GM19455 (cell line): ENCODE measurements at regions not wholly inside any gene's neighbourhood (a gene's known extent, or its start where the extent isn't known, plus 50 kb on each side); places are given as distances from the start of the nearest gene placed in this dataset.

ENCODE experiments used
- ATAC-seq: cut with Tn5 transposase; IDR thresholded peaks from one replicate; pipeline ENCODE4 v1.9.1; 2021; ENCODE audit not compliant: unreplicated experiment

- ATAC-seq = no peak
Measured at GRCh38 chr5:6198531-6198930, 179.8 kb downstream of the MED10 start.

GRCh38 chr5:6197427-6197826, 180.9 kb downstream of the MED10 start:
- ATAC-seq = no peak

DNA sequence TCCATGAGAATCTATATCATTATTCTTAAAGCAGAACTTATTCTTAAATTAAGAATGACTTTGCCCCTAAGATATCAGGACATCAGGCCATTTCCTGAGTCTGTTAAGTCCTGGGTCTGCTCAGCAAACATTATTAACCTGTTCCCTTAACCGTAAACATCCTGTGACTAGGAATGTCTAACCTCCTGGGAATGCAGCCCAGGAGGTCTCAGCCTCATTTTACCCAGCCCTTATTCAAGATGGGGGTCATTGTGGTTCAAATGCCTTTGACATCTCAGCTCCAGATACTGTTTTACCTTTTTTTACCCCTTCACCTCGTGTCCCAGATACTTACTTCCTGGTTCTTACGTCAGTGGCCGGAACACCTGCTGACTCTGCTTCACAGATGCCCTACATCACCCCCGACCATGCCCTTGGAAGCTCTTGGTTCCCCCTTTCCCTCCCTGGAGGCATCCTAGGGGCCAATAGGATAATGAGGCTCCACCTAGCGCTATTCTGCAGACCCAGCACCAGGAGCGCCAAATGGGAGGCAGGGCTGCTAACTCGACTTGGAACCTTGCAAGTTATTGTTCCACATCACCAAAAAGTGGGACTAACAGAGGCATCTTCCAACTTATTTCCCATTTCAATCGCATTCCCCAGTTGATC, 182.5 kb downstream of the MED10 start:
- no peak for ATAC-seq

DNA sequence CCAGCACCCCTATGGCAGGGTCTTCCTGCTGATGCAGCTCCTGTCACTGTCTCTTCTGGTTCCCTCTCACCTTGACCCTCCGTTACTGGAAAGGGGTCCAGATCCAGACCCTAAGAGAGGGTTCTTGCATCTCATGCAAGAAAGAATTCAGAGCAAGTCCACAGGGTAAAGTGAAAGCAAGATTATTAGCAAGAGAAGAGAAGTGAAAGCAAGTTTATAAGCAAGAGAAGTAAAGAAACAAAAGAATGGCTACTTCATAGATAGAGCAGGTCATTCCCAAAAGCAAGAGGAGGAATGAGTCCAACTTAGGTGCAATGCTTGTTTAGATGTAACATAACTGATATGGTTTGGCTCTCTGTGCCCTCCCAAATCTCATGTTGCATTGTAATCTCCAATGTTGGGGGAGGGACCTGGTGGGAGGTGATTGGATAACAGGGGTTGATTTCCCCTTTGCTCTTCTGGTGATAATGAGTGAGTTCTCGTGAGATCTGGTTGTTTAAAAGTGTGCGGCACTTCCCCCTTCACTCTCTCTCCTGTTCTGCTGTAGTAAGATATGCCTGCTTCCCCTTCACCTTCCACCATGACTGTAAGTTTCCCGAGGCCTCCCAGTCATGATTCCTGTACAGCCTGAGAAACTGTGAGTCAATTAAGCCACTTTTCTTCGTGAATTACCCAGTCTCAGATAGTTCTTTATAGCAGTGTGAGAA, 183.3 kb downstream of the MED10 start:
- peak; percentile 60 for ATAC-seq

DNA sequence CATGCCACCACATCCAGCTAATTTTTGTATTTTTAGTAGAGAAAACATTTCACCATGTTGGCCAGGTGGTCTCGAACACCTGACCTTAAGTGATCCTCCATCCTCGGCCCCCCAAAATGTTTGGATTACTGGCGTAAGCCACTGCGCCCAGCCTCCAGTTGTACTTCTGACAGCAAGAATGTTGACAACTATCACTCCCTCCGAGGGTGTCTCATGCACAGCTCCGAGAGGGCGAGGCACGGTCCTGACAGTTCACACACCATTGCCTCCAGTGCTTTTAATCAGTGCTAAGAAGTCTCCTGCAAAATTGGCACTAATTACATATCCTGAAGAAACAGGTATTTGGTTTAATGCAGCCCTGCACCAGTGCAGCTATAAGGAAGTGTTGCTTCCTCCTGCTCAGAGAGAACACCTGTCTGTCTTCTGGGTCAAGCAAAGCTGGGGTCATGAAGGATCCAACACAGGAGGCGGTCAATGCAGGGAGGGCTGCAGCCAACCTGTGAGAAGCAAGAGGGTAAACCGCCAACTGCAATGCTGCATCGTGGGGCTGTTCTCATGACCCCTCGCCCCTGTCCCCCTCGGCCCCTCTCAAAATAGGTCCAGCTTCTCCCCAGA, 184.0 kb downstream of the MED10 start:
- no peak for ATAC-seq

GRCh38 chr5:6193310-6193709, 185.0 kb downstream of the MED10 start:
- ATAC-seq = no peak

DNA sequence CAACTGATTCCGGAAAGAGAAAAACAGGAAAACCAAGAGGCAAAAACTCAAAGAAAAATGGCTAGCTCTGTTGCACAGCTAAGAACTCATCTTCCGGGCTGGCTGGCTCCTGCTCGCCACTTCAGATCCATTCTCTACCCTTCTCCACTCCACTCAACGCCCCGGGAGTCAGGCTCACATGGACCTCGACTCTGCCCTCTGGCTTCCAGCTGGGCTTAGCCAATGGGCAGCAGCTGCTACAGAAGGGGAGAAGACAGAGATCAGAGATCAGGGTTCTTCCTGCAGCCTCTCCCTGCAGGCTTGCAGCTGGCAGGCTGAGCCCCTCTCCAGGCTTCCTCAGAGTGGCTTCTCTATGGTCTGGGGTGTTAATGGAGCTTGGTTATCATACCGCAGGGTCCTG, 187.5 kb downstream of the MED10 start:
- no peak for ATAC-seq

GRCh38 chr5:6188976-6189375, 189.4 kb downstream of the MED10 start:
- no peak for ATAC-seq

DNA sequence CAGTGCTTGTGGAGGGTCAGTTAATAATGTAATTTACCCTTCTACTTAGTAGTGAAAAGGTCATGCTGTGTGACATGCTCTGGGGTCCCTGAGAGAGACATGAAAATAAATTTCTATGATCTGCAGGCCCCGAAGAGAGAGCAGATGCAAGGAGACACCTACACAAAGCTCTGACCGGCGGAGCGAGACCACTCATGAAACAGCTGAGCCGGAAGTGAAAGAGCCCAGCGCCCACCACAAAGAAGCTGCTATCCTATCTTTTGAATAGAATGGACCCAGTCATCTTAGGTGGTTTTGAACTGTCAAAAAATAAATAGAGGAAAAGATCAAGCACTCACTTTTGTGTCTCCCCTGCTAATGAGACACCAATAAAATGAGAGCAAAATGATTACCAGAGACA, 190.0 kb downstream of the MED10 start:
- ATAC-seq = peak; percentile 96

DNA sequence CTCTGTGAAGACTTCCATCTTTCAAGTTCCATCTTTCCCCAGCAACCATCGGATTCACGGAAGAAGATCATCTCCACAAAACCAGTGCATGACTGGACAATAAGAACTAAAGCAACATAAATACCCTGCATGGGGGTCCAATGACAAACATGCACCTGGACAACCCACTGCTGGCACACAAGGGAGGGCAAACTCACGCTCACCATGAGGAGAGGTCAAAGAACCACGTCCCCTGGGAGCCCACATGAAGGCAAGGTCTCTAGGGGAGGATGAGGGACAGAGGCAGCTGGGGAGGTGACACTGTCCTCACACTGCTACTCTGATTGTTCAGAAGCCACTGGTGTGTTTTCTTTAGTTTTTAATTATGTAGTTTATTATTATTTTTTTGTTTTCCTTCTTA, 190.8 kb downstream of the MED10 start:
- ATAC-seq = no peak

GRCh38 chr5:6185574-6185973, 192.8 kb downstream of the MED10 start:
- ATAC-seq = no peak

DNA sequence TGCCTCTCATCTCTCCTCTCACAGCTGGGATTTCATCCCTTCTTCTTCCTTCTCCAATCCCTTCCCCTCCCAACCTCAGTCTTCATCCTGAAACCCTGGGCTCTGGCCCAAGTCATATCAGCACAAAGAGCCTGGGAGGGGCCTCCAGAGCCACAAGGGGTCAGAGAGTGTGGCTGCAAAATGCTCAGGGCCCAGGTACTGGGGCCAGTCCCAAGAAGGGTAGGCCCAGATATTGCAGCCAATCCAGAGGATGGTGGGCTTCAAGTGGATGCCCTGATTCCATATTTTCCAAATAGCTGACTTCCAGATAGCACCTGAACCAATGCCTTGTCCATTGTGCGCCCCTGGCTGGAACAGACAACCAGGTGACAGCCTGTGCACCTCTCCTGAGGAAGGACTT, 193.9 kb downstream of the MED10 start:
- no peak for ATAC-seq

- no peak for ATAC-seq
Measured at GRCh38 chr5:6183391-6184390, 194.7 kb downstream of the MED10 start.

DNA sequence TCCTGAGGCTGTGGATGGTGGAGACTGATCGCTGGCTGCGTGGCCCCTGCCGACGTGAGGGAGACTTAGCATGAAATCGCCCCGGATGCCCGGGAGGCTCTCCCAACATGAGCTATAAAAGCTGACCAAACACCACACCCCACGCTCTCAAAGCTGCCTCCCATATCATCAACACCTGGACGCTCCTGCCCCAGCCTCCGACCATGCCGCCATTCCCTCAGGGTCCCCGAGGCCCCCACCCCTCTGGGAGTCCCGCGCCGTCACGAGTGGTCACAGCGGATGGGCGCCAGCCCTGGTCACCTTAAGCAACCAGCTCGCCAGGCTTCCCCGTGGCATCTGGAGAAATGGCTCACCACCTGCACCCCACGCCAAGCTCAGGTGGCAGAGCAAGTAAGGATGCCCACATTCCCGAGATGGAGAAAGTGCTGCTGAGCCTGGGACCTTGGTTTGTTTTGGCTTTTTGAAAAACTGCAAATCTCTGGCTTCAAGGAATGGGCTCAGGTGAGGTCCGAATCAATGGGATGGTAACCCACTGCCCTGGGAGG, 196.0 kb downstream of the MED10 start:
- no peak for ATAC-seq

GRCh38 chr5:6181871-6182270, 196.5 kb downstream of the MED10 start:
- ATAC-seq = no peak

DNA sequence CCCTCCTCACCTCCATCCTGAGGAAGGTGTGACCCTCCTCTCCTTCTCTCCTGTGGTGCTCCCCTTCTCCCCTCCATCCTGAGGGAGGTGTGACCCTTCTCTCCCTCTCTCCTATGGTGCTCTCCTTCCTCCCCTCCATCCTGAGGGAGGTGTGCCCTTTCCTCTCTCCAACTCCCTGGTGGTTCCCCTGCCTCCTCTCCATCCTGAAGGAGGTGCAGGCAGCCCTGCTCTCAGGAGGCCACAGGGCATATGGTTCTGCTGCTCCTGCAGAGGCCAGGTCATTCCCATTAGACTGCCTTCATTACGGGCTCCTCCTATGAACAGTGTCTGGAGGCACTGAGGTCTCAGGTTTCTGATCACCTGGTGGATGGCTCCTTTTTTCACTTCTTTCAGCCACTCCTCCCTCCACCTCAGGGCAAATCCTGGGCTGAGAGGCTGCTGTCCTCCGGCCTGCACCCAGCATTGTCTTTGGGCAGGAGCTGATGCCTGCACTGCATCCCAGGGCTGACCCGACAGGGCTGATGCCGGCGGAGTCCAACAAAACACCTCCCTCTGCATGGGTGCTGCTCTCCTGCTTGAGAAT, 197.1 kb downstream of the MED10 start:
- no peak for ATAC-seq

DNA sequence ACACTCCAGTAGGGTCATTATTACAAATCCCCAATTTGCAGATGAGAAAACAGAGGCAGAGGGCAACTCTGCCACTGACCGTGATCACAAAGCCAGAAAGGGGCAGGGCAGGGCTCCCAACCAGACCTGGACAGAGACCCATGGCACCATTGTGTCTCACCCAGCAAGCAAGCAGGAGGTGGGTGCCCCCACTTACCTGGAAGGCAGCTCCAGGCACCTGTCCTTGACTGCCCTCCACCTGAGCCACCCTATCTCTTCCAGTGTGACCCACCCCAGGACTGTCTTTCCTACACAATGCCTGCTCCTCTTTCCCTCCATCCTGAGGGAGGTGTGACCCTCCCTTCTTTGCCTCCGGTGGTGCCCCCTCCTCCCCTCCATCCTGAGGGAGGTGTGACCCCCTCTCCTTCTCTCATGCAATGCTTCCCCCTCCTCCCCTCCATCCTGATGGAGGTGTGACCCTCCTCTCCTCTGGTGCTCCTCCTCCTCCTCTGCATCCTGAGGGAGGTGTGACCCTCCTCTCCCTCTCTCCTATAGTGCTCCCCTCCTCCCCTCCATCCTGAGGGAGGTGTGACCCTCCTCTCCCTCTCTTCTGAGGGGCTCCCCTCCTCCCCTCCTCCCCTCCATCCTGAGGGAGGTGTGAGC, 198.0 kb downstream of the MED10 start:
- no peak for ATAC-seq

DNA sequence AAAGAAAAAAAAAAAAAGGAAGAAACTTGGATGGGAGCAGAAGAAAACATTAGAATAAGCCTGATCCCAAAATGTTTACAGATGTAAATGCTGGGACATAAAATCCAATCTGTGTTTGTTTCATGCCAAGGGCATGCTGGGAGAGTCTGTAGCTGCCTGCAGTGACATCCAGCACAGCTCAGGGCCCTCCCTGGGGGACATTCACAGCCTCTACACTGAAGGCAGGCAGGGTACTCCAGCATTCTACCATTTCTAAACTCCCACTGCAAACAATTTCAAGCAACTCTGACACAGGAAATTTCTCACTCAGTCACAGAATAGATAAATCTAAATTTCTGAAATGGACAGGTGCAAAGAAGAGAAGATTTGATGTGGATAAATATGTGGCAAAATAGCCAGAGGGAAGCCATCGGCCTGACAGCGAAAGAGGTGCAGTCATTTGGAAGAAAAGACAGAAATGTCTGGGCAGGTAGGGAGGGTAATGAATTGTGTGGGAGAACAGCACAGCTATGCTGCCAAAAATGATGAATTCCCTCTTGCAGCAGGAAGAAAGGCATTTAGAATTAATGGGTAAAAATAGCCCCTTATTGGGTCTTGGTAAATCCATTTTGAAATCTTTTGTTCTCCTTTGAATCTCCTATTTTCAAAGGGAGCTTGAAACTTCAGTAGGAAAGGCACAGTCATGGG, 199.4 kb downstream of the MED10 start:
- ATAC-seq = no peak

- no peak for ATAC-seq
Measured at GRCh38 chr5:6177926-6178325, 200.4 kb downstream of the MED10 start.
